ENCODE measurements at regions not wholly inside any gene's neighbourhood (a gene's known extent, or its start where the extent isn't known, plus 50 kb on each side); places are given as distances from the start of the nearest gene placed in this dataset.
"Not testable (repeated sequence)": the region's sequence is repeated elsewhere in the genome, so short reads cannot be mapped to it uniquely, and the experiment has no call there.

- intact Hi-C loops (cut with DNase I): no loop called here
These were observed 174.8 kb upstream of the NAMPT start for GRCh38 chr7:106459397-106460072.

GRCh38 chr7:106457678-106458077 lies 172.9 kb upstream of the NAMPT start:
- DNase-seq: no peak
- intact Hi-C loops (cut with DNase I): no loop called here

More at GRCh38 chr7:106459397-106460072, 174.8 kb upstream of the NAMPT start:
- DNase-seq: peak in 1 of 10 donors; percentile 60

- DNase-seq: no peak
- intact Hi-C loops (cut with DNase I): no loop called here
These were observed 171.5 kb upstream of the NAMPT start for GRCh38 chr7:106456329-106456728.

- intact Hi-C loops (cut with DNase I): no loop called here
- no peak for DNase-seq
These were observed 167.5 kb upstream of the NAMPT start for GRCh38 chr7:106452031-106452851.

GRCh38 chr7:106451171-106451570 lies 166.4 kb upstream of the NAMPT start:
- DNase-seq: no peak
- intact Hi-C loops (cut with DNase I): no loop called here

- no peak for DNase-seq
- intact Hi-C loops (cut with DNase I): no loop called here
These were observed 165.9 kb upstream of the NAMPT start for GRCh38 chr7:106450716-106451115.

- DNase-seq: no peak
- intact Hi-C loops (cut with DNase I): no loop called here
These were observed 164.4 kb upstream of the NAMPT start for GRCh38 chr7:106448992-106449859.

GRCh38 chr7:106448346-106448991 lies 163.7 kb upstream of the NAMPT start:
- DNase-seq: no peak
- intact Hi-C loops (cut with DNase I): no loop called here

GRCh38 chr7:106447318-106447847 lies 162.6 kb upstream of the NAMPT start:
- intact Hi-C loops (cut with DNase I): no loop called here
- no peak for DNase-seq

- DNase-seq; intact Hi-C loops (cut with DNase I): not testable (repeated sequence)
These were observed 160.6 kb upstream of the NAMPT start for GRCh38 chr7:106445366-106445765.

GRCh38 chr7:106444068-106444655 lies 159.4 kb upstream of the NAMPT start:
- intact Hi-C loops (cut with DNase I): no loop called here
- no peak for DNase-seq

- no peak for DNase-seq
- intact Hi-C loops (cut with DNase I): no loop called here
These were observed 158.4 kb upstream of the NAMPT start for GRCh38 chr7:106443156-106443555.

- no peak for DNase-seq
- intact Hi-C loops (cut with DNase I): no loop called here
These were observed 157.7 kb upstream of the NAMPT start for GRCh38 chr7:106442476-106442875.

- intact Hi-C loops (cut with DNase I); DNase-seq: not testable (repeated sequence)
These were observed 156.6 kb upstream of the NAMPT start for GRCh38 chr7:106441343-106441742.

GRCh38 chr7:106436933-106437332 lies 152.2 kb upstream of the NAMPT start:
- DNase-seq; intact Hi-C loops (cut with DNase I): not testable (repeated sequence)

GRCh38 chr7:106433377-106433776 lies 148.6 kb upstream of the NAMPT start:
- no peak for DNase-seq
- intact Hi-C loops (cut with DNase I): no loop called here

- intact Hi-C loops (cut with DNase I): no loop called here
- no peak for DNase-seq
These were observed 146.0 kb upstream of the NAMPT start for GRCh38 chr7:106430535-106431455.

GRCh38 chr7:106430103-106430502 lies 145.3 kb upstream of the NAMPT start:
- intact Hi-C loops (cut with DNase I): no loop called here
- DNase-seq: no peak

GRCh38 chr7:106426803-106427202 lies 142.0 kb upstream of the NAMPT start:
- DNase-seq: no peak
- intact Hi-C loops (cut with DNase I): no loop called here

Data from posterior cingulate gyrus (tissue), 11 donors.